Osteoblast (primary cell): ENCODE measurements at regions not wholly inside any gene's neighbourhood (a gene's known extent, or its start where the extent isn't known, plus 50 kb on each side); places are given as distances from the start of the nearest gene placed in this dataset.

Experiments
- DNase-seq: peaks from one replicate; pipeline ENCODE4 v3.0.0; 2011; ENCODE audit warnings: low spot score, mixed read lengths; ENCODE audit not compliant: insufficient read length; ENCODE audit errors: missing footprints
- H2AFZ ChIP-seq: 2 replicates; pipeline ENCODE4 v1.6.0; 2011; ENCODE audit warnings: mild to moderate bottlenecking, low read length
- H3K27ac ChIP-seq: 2 replicates; pipeline ENCODE4 v1.5.1; 2011; ENCODE audit warnings: mild to moderate bottlenecking, low read depth, low read length, moderate library complexity
- H3K27me3 ChIP-seq: 2 replicates; pipeline ENCODE4 v1.6.0; 2012; ENCODE audit warnings: mild to moderate bottlenecking, control low read depth, inconsistent platforms, low read length, moderate library complexity; ENCODE audit not compliant: insufficient read depth
- H3K36me3 ChIP-seq: 2 replicates; pipeline ENCODE4 v1.5.1; 2011; ENCODE audit warnings: mild to moderate bottlenecking, low read length, control low read depth, moderate library complexity; ENCODE audit not compliant: insufficient read depth
- H3K4me1 ChIP-seq: 2 replicates; pipeline ENCODE4 v1.5.1; 2011; ENCODE audit warnings: mild to moderate bottlenecking, low read length, control low read depth, moderate library complexity; ENCODE audit not compliant: insufficient read depth
- H3K4me2 ChIP-seq: 2 replicates; pipeline ENCODE4 v1.6.0; 2011; ENCODE audit warnings: mild to moderate bottlenecking, low read length; ENCODE audit not compliant: insufficient read depth
- H3K4me3 ChIP-seq: fragments of 200-600 bp; sonication (generic); 3 replicates; pipeline ENCODE4 v1.5.1; 2012; ENCODE audit warnings: mild to moderate bottlenecking, low read length, inconsistent platforms; ENCODE audit not compliant: insufficient read depth
- H3K79me2 ChIP-seq: 2 replicates; pipeline ENCODE4 v1.6.0; 2012; ENCODE audit warnings: mild to moderate bottlenecking, low read length, control low read depth, inconsistent platforms; ENCODE audit not compliant: insufficient read depth
- H3K9me3 ChIP-seq: 2 replicates; pipeline ENCODE4 v1.5.1; 2011; ENCODE audit warnings: low read depth, low read length, control low read depth
- H4K20me1 ChIP-seq: 2 replicates; pipeline ENCODE4 v1.6.0; 2012; ENCODE audit warnings: mild to moderate bottlenecking, low read length, control low read depth; ENCODE audit not compliant: insufficient read depth
- TF ChIP-seq, protein P1 (sequence below): IDR thresholded peaks from 2 replicates; pipeline ENCODE4 v1.5.1; 2011; ENCODE audit warnings: mild to moderate bottlenecking, low read depth, low read length, moderate library complexity; ENCODE audit errors: extremely low read depth

DNA sequence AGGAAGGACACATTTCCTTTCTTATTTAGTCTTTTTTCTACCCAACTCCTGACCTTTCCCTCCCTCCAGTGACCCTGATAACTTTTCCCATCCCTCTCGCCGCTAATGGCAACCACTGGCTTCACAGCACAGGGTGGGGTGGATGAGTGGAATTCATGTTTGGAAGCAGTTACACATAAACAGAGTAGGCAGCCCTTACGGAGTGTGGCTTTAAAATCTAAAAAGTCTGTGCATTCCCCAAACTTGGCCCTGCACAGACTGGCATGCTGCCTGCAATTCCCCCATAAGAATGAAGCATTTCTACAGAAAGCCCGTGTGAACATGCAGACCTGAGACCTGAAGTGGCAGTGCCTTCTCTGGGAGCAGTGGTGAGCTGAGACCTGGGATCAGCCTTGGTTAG, 196.7 kb upstream of the ADRA1D start:
- TF ChIP-seq, protein P1, sequence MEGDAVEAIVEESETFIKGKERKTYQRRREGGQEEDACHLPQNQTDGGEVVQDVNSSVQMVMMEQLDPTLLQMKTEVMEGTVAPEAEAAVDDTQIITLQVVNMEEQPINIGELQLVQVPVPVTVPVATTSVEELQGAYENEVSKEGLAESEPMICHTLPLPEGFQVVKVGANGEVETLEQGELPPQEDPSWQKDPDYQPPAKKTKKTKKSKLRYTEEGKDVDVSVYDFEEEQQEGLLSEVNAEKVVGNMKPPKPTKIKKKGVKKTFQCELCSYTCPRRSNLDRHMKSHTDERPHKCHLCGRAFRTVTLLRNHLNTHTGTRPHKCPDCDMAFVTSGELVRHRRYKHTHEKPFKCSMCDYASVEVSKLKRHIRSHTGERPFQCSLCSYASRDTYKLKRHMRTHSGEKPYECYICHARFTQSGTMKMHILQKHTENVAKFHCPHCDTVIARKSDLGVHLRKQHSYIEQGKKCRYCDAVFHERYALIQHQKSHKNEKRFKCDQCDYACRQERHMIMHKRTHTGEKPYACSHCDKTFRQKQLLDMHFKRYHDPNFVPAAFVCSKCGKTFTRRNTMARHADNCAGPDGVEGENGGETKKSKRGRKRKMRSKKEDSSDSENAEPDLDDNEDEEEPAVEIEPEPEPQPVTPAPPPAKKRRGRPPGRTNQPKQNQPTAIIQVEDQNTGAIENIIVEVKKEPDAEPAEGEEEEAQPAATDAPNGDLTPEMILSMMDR: no peak
- Histone ChIP-seq H3K4me1 (peaks cover 38% of the 10 kb centered on the region), H3K4me2 (no peak overlapping the region)

DNA sequence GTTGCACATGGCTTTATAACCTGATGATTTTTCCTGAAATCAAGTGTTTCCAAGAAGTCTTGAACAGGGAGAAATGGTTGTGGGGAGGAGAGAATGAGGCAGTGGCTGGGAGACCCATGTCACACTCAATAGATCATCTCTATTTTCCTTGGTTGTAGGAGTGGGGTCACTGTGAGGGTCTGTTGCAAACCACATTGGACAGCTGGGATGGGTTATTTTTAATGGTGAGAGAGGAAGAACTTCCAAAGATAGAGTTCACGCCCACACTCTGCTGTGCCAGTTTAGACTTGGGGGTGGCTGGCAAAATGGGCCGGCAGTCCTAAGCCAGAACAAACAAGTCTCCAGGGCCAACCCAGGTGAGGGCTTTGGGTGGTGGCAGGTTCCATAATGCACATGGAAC, 196.2 kb upstream of the ADRA1D start:
- Histone ChIP-seq H3K79me2 (no peaks in the 10 kb centered on the region), H3K27me3 (no peaks in the 10 kb centered on the region), H3K9me3 (no peaks in the 10 kb centered on the region), H3K27ac (peak overlapping the region; percentile 61), H3K4me3 (no peak overlapping the region), H4K20me1 (no peaks in the 10 kb centered on the region), H2AFZ (no peak overlapping the region), H3K4me2 (no peak overlapping the region), H3K36me3 (no peaks in the 10 kb centered on the region), H3K4me1 (peaks cover 34% of the 10 kb centered on the region)
- no peak for DNase-seq
- TF ChIP-seq, protein P1: no peak

More for the DNA sequence above, 196.7 kb upstream of the ADRA1D start:
- no peaks in the 10 kb centered on the region for H3K9me3 ChIP-seq
- H4K20me1 ChIP-seq: no peaks in the 10 kb centered on the region
- H2AFZ ChIP-seq: peak overlapping the region; percentile 20
- H3K79me2 ChIP-seq: no peaks in the 10 kb centered on the region
- H3K27me3 ChIP-seq: no peaks in the 10 kb centered on the region
- H3K4me3 ChIP-seq: no peak overlapping the region
- H3K27ac ChIP-seq: no peak overlapping the region
- no peaks in the 10 kb centered on the region for H3K36me3 ChIP-seq
- no peak for DNase-seq

- no peak overlapping the region for H3K4me3 ChIP-seq
- peak overlapping the region; percentile 23 for H3K4me2 ChIP-seq
- H3K4me1 ChIP-seq: peaks cover 25% of the 10 kb centered on the region
- no peaks in the 10 kb centered on the region for H3K9me3 ChIP-seq
- H3K27me3 ChIP-seq: no peaks in the 10 kb centered on the region
- TF ChIP-seq, protein P1: no peak
- DNase-seq: peak; percentile 64
- H3K36me3 ChIP-seq: no peaks in the 10 kb centered on the region
- H3K79me2 ChIP-seq: no peaks in the 10 kb centered on the region
- no peaks in the 10 kb centered on the region for H4K20me1 ChIP-seq
- peak overlapping the region; percentile 39 for H2AFZ ChIP-seq
- peak overlapping the region; percentile 61 for H3K27ac ChIP-seq
Measured at GRCh38 chr20:4444404-4444803, 195.3 kb upstream of the ADRA1D start.

DNA sequence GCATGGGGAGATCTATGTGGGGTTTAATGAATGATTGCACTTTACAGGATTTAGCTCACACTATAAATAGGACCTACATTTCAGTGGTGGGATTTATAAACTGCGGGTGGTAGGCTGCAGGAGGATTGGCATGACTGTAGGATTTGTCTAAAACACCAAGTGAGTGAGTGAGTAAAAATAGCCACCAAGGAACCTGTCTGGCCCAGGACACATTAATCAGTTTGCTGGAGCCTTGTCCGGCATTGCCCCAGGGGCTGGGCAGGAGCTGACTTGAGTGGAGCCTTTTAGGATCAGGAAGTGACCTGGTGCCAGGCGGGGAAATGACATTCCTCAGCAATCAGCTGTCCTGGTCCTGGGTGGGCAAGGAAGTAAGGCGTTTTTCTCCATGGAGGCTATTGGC, 193.9 kb upstream of the ADRA1D start:
- Histone ChIP-seq H3K9me3 (no peaks in the 10 kb centered on the region), H4K20me1 (no peaks in the 10 kb centered on the region), H3K36me3 (no peaks in the 10 kb centered on the region), H3K4me1 (peaks cover 25% of the 10 kb centered on the region), H2AFZ (no peak overlapping the region), H3K79me2 (no peaks in the 10 kb centered on the region), H3K27me3 (no peaks in the 10 kb centered on the region), H3K27ac (no peak overlapping the region), H3K4me2 (no peak overlapping the region), H3K4me3 (no peak overlapping the region)
- DNase-seq: no peak
- TF ChIP-seq, protein P1: no peak
